ENCODE measurements at regions not wholly inside any gene's neighbourhood (a gene's known extent, or its start where the extent isn't known, plus 50 kb on each side); places are given as distances from the start of the nearest gene placed in this dataset.

DNA sequence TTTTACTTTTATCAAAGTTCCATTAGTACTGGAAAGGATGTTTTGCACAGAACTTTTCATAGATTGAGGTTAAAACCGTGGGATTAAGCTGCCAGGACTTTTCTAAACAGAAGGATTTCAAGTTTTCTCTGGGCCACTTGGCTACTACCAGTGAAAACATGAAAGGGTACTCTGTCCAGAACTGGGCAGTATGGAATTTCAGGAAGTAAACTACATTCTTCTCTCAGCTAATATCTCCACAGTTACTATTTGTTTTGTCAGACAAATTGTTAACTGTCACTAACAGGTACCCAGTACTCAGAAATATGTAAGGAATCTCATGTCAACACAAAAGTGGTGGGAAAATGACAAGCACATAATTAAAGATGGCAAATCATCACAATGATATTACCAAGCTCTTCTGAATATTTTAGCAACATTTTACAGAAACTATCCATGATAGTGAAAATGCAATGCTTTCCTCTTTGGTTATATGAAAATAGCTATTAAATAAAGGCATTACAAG lies 454.4 kb downstream of the C4orf33 start:
- no peak for ATAC-seq (ENCODE audit: insufficient read depth, low read depth)
- TF ChIP-seq CTCF (IDR thresholded peaks at IDR 0.05; ENCODE audit: borderline replicate concordance, extremely low read depth, low read length, poor library complexity, severe bottlenecking) (no peak), EZH2 (IDR thresholded peaks at IDR 0.05; ENCODE audit: borderline replicate concordance, low read depth, low read length, severe bottlenecking) (no peak)
- Histone ChIP-seq H3K36me3 (ENCODE audit: insufficient read depth, low read length) (no peaks in the 10 kb centered on the region), H3K4me2 (ENCODE audit: insufficient read depth, low read length) (no peak overlapping the region), H3K4me1 (ENCODE audit: insufficient read depth, low read length) (peaks cover 5% of the 10 kb centered on the region), H3K79me2 (ENCODE audit: insufficient read depth, low read length) (no peaks in the 10 kb centered on the region), H3K4me3 (ENCODE audit: low read depth in 1 of 2, low read length in 2 of 2) (no peak overlapping the region), H3K9me3 (ENCODE audit: insufficient read depth, low read length, severe bottlenecking) (no peaks in the 10 kb centered on the region), H3K27ac (ENCODE audit: low read length) (no peak overlapping the region), H3K27me3 (ENCODE audit: insufficient read depth, low read length, poor library complexity) (no peaks in the 10 kb centered on the region), H4K20me1 (ENCODE audit: insufficient read depth, low read length) (no peaks in the 10 kb centered on the region), H2AFZ (ENCODE audit: low read depth, low read length) (0 out of 2 replicates have a peak overlapping the region, but pooled peaks have one; percentile 3), H3K9ac (ENCODE audit: low read depth, low read length) (no peak overlapping the region)
- DNase-seq, result no peak

GRCh38 chr4:129561280-129561679 lies 465.3 kb downstream of the C4orf33 start:
- TF ChIP-seq CTCF (IDR thresholded peaks at IDR 0.05; ENCODE audit: borderline replicate concordance, extremely low read depth, low read length, poor library complexity, severe bottlenecking), result no peak
- no peak for TF ChIP-seq EZH2 (IDR thresholded peaks at IDR 0.05; ENCODE audit: borderline replicate concordance, low read depth, low read length, severe bottlenecking)
- Histone ChIP-seq H3K27me3 (ENCODE audit: insufficient read depth, low read length, poor library complexity) (no peaks in the 10 kb centered on the region), H3K27ac (ENCODE audit: low read length) (no peak overlapping the region), H4K20me1 (ENCODE audit: insufficient read depth, low read length) (no peaks in the 10 kb centered on the region), H3K9ac (ENCODE audit: low read depth, low read length) (no peak overlapping the region), H3K36me3 (ENCODE audit: insufficient read depth, low read length) (no peaks in the 10 kb centered on the region), H3K79me2 (ENCODE audit: insufficient read depth, low read length) (no peaks in the 10 kb centered on the region), H3K4me2 (ENCODE audit: insufficient read depth, low read length) (no peak overlapping the region), H3K4me3 (ENCODE audit: low read depth in 1 of 2, low read length in 2 of 2) (no peak overlapping the region), H3K4me1 (ENCODE audit: insufficient read depth, low read length) (no peaks in the 10 kb centered on the region), H3K9me3 (ENCODE audit: insufficient read depth, low read length, severe bottlenecking) (no peaks in the 10 kb centered on the region), H2AFZ (ENCODE audit: low read depth, low read length) (no peak overlapping the region)
- ATAC-seq (ENCODE audit: insufficient read depth, low read depth), result no peak
- DNase-seq, result no peak

GRCh38 chr4:129561886-129562671 lies 466.1 kb downstream of the C4orf33 start:
- no peak for DNase-seq

More at GRCh38 chr4:129561886-129562671, 466.1 kb downstream of the C4orf33 start:
- Histone ChIP-seq H3K27ac (ENCODE audit: low read length) (no peak overlapping the region), H3K4me1 (ENCODE audit: insufficient read depth, low read length) (no peaks in the 10 kb centered on the region), H3K36me3 (ENCODE audit: insufficient read depth, low read length) (no peaks in the 10 kb centered on the region), H3K9me3 (ENCODE audit: insufficient read depth, low read length, severe bottlenecking) (no peaks in the 10 kb centered on the region), H3K79me2 (ENCODE audit: insufficient read depth, low read length) (no peaks in the 10 kb centered on the region), H3K4me2 (ENCODE audit: insufficient read depth, low read length) (no peak overlapping the region), H2AFZ (ENCODE audit: low read depth, low read length) (0 out of 2 replicates have a peak overlapping the region, but pooled peaks have one; percentile 9), H4K20me1 (ENCODE audit: insufficient read depth, low read length) (no peaks in the 10 kb centered on the region), H3K4me3 (ENCODE audit: low read depth in 1 of 2, low read length in 2 of 2) (no peak overlapping the region), H3K27me3 (ENCODE audit: insufficient read depth, low read length, poor library complexity) (no peaks in the 10 kb centered on the region), H3K9ac (ENCODE audit: low read depth, low read length) (no peak overlapping the region)
- ATAC-seq (ENCODE audit: insufficient read depth, low read depth), result no peak
- TF ChIP-seq EZH2 (IDR thresholded peaks at IDR 0.05; ENCODE audit: borderline replicate concordance, low read depth, low read length, severe bottlenecking) (no peak), CTCF (IDR thresholded peaks at IDR 0.05; ENCODE audit: borderline replicate concordance, extremely low read depth, low read length, poor library complexity, severe bottlenecking) (no peak)

Data from DND-41 (cell line).